Esophagus squamous epithelium (tissue), 4 donors: ENCODE measurements at regions not wholly inside any gene's neighbourhood (a gene's known extent, or its start where the extent isn't known, plus 50 kb on each side); places are given as distances from the start of the nearest gene placed in this dataset.

Source experiments
- CTCF ChIP-seq, 6 experiments: fragments of 450-650 bp in 4 of 6; fragments of 200-600 bp in 2 of 6; sonication (generic) in 2 of 6; IDR thresholded peaks; one replicate each; pipeline ENCODE4 v1.5.1; 2016 to 2019; ENCODE audit warnings: antibody characterized with exemption in 6 of 6, mild to moderate bottlenecking in 4 of 6, moderate library complexity in 4 of 6
- POLR2A ChIP-seq, 4 donors: fragments of 450-650 bp; IDR thresholded peaks; one replicate each; pipeline ENCODE4 v1.6.1; 2017; ENCODE audit warnings: antibody characterized with exemption in 4 of 4, mild to moderate bottlenecking in 4 of 4, moderate library complexity in 3 of 4

- TF ChIP-seq CTCF (IDR thresholded peaks at IDR 0.05) (no peak), POLR2A (IDR thresholded peaks at IDR 0.05) (no peak)
Observed at GRCh38 chr7:93720106-93720505, 145.6 kb upstream of the CALCR start.
